Smooth muscle cell (in vitro differentiated cells): ENCODE measurements at regions not wholly inside any gene's neighbourhood (a gene's known extent, or its start where the extent isn't known, plus 50 kb on each side); places are given as distances from the start of the nearest gene placed in this dataset.
"Not testable (repeated sequence)": the region's sequence is repeated elsewhere in the genome, so short reads cannot be mapped to it uniquely, and the experiment has no call there.

Source experiments
- DNase-seq: peaks from one replicate; lab custom pipeline; 2025; ENCODE audit not compliant: unreplicated experiment; lab: John Stamatoyannopoulos, UW
- H2AFZ ChIP-seq: fragments of 200-600 bp; sonication (generic); 2 replicates; pipeline ENCODE4 v1.6.0; 2016; ENCODE audit warnings: antibody characterized with exemption, low read depth, mild to moderate bottlenecking
- H3F3A ChIP-seq: fragments of 200-600 bp; sonication (generic); 2 replicates; pipeline ENCODE4 v1.6.0; 2017; ENCODE audit warnings: antibody characterized with exemption, low read depth
- H3K27ac ChIP-seq: fragments of 200-600 bp; sonication (generic); 2 replicates; pipeline ENCODE4 v1.5.1; 2016; ENCODE audit warnings: low read depth, mild to moderate bottlenecking
- H3K27me3 ChIP-seq: fragments of 200-600 bp; sonication (generic); 2 replicates; pipeline ENCODE4 v1.6.1; 2016; ENCODE audit warnings: low read depth, mild to moderate bottlenecking
- H3K36me3 ChIP-seq: fragments of 200-600 bp; sonication (generic); 2 replicates; pipeline ENCODE4 v1.5.1; 2016; ENCODE audit warnings: low read depth
- H3K4me1 ChIP-seq: fragments of 200-600 bp; sonication (generic); 2 replicates; pipeline ENCODE4 v1.5.1; 2016; ENCODE audit warnings: low read depth
- H3K4me2 ChIP-seq: fragments of 200-600 bp; sonication (generic); 2 replicates; pipeline ENCODE4 v1.6.0; 2016; ENCODE audit warnings: mild to moderate bottlenecking
- H3K4me3 ChIP-seq: fragments of 200-600 bp; sonication (generic); 2 replicates; pipeline ENCODE4 v1.5.1; 2016; ENCODE audit warnings: mild to moderate bottlenecking
- H3K79me2 ChIP-seq: fragments of 200-600 bp; sonication (generic); 2 replicates; pipeline ENCODE4 v1.6.0; 2016; ENCODE audit warnings: low read depth, mild to moderate bottlenecking
- H3K9ac ChIP-seq: fragments of 200-600 bp; sonication (generic); 2 replicates; pipeline ENCODE4 v1.6.0; 2016; ENCODE audit warnings: low read depth
- H3K9me3 ChIP-seq: fragments of 200-600 bp; sonication (generic); replicated peaks from 2 replicates; pipeline ENCODE4 v1.5.1; 2016; ENCODE audit warnings: low read depth
- H4K20me1 ChIP-seq: fragments of 200-600 bp; sonication (generic); 2 replicates; pipeline ENCODE4 v1.6.0; 2016; ENCODE audit warnings: low read depth
- CTCF ChIP-seq: fragments of 200-600 bp; sonication (generic); IDR thresholded peaks from 2 replicates; pipeline ENCODE4 v1.5.1; 2017; ENCODE audit warnings: borderline replicate concordance, mild to moderate bottlenecking, antibody characterized with exemption; ENCODE audit not compliant: insufficient read depth, poor library complexity, severe bottlenecking
- whole genome bisulfite sequencing: methylation state at CpG from one replicate; pipeline ENCODE4 v1.1.7; 2016; ENCODE audit warnings: low lambda C conversion rate; 5-methylcytosine and 5-hydroxymethylcytosine counted together

GRCh38 chr4:158410272-158410671, 111.4 kb upstream of the RXFP1 start:
- no peak overlapping the region for H3K4me3 ChIP-seq
- no peaks in the 10 kb centered on the region for H4K20me1 ChIP-seq
- DNase-seq, result no peak
- peaks cover 3% of the 10 kb centered on the region for H3K27me3 ChIP-seq
- H3K36me3 ChIP-seq, result no peaks in the 10 kb centered on the region
- H3K27ac ChIP-seq, result no peak overlapping the region
- H3F3A ChIP-seq, result no peaks in the 10 kb centered on the region
- 80% methylated on average over 3 of the region's 3 CpGs for WGBS
- no peak for TF ChIP-seq CTCF
- H2AFZ ChIP-seq, result no peak overlapping the region
- H3K4me2 ChIP-seq, result no peak overlapping the region
- no peaks in the 10 kb centered on the region for H3K79me2 ChIP-seq
- no peaks in the 10 kb centered on the region for H3K4me1 ChIP-seq
- no peak overlapping the region for H3K9ac ChIP-seq
- H3K9me3 ChIP-seq, result no peaks in the 10 kb centered on the region

- 78% methylated on average over 2 of the region's 2 CpGs for WGBS
- no peak overlapping the region for H2AFZ ChIP-seq
- no peaks in the 10 kb centered on the region for H3K4me1 ChIP-seq
- DNase-seq, result no peak
- no peak for TF ChIP-seq CTCF
- H3F3A ChIP-seq, result no peaks in the 10 kb centered on the region
- H3K4me3 ChIP-seq, result no peak overlapping the region
- no peaks in the 10 kb centered on the region for H3K36me3 ChIP-seq
- no peaks in the 10 kb centered on the region for H3K79me2 ChIP-seq
- no peak overlapping the region for H3K27ac ChIP-seq
- H3K4me2 ChIP-seq, result no peak overlapping the region
- peaks cover 3% of the 10 kb centered on the region for H3K27me3 ChIP-seq
- H3K9ac ChIP-seq, result no peak overlapping the region
- H4K20me1 ChIP-seq, result no peaks in the 10 kb centered on the region
- no peaks in the 10 kb centered on the region for H3K9me3 ChIP-seq
Measured at GRCh38 chr4:158411269-158411668, 110.4 kb upstream of the RXFP1 start.

- H2AFZ ChIP-seq, H3K9me3 ChIP-seq, DNase-seq, H3K36me3 ChIP-seq, H3K27me3 ChIP-seq, H3K4me2 ChIP-seq, H3K9ac ChIP-seq, H3K27ac ChIP-seq, H3K4me3 ChIP-seq, H4K20me1 ChIP-seq, H3F3A ChIP-seq, H3K79me2 ChIP-seq, H3K4me1 ChIP-seq: not testable (repeated sequence)
- 83% methylated on average over 4 of the region's 4 CpGs for WGBS
Measured at GRCh38 chr4:158418679-158419078, 103.0 kb upstream of the RXFP1 start.

- H3K4me3 ChIP-seq, result no peak overlapping the region
- no peak for DNase-seq
- H3F3A ChIP-seq, result no peaks in the 10 kb centered on the region
- no peak overlapping the region for H3K4me2 ChIP-seq
- H2AFZ ChIP-seq, result no peak overlapping the region
- no peaks in the 10 kb centered on the region for H3K4me1 ChIP-seq
- no peak overlapping the region for H3K9ac ChIP-seq
- WGBS, result 47% methylated on average over 2 of the region's 2 CpGs
- H4K20me1 ChIP-seq, result no peaks in the 10 kb centered on the region
- no peaks in the 10 kb centered on the region for H3K9me3 ChIP-seq
- H3K27ac ChIP-seq, result no peak overlapping the region
- no peaks in the 10 kb centered on the region for H3K79me2 ChIP-seq
- H3K27me3 ChIP-seq, result no peaks in the 10 kb centered on the region
- H3K36me3 ChIP-seq, result no peaks in the 10 kb centered on the region
- TF ChIP-seq CTCF, result no peak
Measured at GRCh38 chr4:158420782-158421181, 100.9 kb upstream of the RXFP1 start.
